GM19372 (cell line): ENCODE measurements at regions not wholly inside any gene's neighbourhood (a gene's known extent, or its start where the extent isn't known, plus 50 kb on each side); places are given as distances from the start of the nearest gene placed in this dataset.
"Not testable (repeated sequence)": the region's sequence is repeated elsewhere in the genome, so short reads cannot be mapped to it uniquely, and the experiment has no call there.

Experiments
- ATAC-seq: cut with Tn5 transposase; IDR thresholded peaks from one replicate; pipeline ENCODE4 v1.9.1; 2021; ENCODE audit warnings: mild to moderate bottlenecking, low read depth, moderate library complexity; ENCODE audit not compliant: unreplicated experiment

DNA sequence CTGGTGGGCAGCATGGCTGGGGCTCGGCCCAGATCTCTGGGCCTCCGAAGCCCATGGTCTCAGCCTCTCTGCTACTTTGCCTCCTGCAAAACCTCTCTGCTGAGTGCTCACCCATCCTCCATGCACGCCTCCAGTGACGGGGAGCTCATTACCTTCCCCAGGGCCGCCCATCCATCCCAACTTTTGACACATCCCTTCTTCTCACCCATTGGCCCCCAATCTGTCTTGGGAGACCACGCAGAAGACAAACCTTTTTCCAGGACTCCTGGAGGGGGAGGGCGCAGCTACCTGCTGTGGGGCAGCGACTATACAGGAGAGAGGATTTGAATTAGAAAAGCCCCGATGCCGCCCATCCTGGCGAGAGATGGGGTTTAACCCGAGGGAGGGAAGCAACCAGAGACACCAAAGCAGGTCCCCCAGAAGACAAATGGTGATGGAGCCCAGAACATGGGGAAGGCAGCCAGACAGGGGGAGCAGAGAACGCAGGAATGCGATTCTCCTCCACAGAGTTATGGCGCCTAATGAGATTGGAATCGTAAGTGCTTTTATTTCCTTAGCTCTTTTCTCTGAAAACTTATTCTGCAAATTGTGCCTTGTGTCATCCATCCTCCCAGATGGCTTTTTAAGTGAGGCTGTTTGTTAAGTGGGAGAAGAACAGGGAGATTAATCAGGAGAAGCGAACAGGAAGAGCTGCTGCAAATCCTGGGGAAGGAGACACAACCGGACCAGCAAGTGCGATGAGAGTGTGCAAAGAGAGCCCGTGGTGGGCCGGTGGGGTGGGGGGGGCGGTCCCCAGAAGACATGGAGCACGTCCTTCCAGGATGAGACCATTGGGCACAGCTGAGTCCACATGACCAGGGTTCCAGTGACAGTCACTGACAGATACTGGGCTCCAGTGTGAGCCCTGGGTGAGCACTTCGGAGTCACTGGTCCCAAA is 623.5 kb downstream of the MATN1 start:
- no peak for ATAC-seq

DNA sequence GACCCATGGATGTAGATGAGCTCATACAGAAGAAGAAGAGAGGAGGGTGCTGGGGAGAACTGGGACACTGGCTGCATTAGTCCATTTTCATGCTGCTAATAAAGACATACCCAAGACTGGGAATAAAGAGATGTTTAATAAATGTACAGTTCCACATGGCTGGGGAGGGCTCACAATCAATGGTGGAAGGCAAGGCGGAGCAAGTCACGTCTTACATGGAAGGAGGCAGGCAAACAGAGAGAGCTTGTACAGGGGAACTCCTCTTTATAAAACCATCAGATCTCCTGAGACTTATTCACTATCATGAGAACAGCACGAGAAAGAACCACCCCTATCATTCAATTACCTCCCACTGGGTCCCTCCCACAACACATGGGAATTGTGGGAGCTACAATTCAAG is 625.5 kb downstream of the MATN1 start:
- not testable (repeated sequence) for ATAC-seq

DNA sequence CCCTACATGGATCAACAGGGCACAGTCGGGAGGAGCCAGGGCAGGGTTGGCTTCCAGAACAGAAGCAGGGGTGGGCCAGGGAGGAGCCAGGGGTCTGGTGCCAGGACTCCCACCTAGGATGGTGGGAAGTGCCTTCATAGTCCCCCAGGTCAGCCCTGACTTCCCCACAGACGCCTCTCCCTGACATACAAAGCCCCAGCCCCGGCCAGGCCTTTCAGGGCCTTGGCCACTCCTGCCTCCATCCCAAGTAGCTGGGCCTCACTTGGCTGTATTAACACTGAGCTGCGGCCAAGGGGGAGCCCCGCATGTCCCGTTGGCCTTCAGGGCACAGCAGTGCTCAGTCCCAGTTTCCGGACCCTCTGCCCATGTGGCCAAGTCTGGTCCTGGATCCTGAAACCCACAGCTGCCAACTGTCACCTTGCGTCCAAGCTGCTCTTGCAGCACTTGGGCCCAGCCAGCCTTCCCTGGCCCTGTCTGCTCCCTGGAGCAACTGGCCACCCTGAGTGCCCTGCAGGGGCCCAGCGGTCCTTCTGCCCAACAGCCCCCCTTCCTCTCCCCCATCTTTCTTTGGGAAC is 627.8 kb downstream of the MATN1 start:
- ATAC-seq = no peak

DNA sequence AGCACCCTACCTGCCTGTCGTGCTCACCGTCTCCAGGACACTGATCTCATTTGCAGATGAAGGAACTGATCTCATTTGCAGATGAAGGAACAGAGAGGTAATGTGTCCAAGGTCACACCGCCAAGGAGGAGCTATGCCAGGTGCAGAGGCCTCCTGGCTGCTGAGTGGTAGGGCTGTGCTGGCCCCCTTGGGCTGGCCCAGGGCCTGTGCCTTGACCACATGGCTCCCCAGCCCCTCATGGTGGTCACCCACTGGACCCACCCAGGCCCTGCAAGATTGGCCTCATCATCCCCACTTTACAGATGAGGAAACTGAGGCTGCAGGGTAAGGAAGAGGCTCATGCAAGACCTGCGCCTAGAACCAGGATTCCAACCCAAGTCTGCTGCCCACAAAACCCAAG is 628.3 kb downstream of the MATN1 start:
- no peak for ATAC-seq

DNA sequence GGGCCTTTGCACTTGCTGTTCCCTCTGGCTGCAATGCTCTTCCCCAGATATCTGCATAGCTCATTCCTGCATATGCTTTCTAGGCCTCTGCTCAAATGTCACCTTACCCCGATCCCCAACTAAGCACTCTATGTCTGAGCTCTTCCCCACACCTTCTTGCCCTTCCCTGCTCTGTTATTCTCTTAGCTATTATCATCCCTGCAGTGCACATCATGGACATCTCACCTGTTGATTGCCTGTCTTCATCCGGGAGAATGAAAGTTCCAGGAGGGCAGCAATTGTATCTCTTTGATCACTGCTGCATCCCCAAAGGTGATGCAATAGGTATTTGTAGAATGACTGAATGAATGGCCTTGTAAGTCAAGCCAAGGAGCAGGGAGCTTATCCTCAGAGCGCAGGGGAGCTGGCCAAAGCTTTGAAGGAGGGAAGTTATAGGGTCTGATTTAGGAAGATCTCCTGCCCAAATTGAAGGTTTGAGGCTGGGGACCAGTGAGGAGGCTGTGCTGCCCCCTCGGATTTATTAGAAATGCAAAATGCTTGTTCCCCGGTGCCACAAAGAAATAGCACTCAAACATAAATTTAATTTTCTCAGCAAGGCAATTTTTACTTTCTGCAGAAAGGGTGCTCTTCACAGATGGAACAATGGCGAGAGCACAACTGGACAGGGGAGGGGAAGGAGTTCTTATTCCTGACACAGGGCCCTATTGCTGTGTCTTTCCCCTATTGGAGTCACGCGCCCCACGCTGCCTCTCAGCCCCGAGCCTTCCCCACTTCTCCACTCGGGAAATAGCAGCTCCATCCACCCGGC is 631.1 kb downstream of the MATN1 start:
- ATAC-seq = no peak

DNA sequence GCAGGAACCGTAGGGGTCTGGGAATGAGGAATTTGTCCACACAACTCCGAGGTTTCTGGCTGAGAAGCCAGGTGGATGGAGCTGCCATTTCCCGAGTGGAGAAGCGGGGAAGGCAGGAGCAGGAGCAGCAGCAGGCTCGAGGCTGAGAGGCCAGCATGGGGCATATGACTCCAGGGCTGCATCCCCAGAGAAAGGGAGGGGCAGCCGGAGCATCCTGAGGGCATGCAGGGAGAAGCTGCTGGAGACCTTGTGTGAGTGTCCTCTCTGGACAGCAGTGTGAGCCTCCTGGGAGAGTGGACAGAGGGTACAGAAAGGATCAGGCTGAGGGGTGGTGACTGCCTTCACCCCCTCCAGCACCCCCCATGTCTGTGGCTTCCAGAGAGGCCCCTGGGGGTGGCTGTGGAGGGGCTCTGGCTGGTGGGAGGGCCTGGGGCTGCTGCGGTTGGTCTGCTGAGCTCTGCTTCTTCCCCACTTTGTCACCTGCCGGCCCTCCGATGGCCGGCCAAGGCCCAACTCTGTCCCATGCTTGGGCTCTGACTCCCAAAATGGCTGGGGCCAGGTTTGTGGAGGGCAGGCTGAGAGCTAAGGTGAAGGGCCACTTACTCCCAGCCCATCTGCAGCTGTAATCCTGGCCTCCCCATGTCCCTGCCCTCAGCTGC is 633.1 kb downstream of the MATN1 start:
- no peak for ATAC-seq

DNA sequence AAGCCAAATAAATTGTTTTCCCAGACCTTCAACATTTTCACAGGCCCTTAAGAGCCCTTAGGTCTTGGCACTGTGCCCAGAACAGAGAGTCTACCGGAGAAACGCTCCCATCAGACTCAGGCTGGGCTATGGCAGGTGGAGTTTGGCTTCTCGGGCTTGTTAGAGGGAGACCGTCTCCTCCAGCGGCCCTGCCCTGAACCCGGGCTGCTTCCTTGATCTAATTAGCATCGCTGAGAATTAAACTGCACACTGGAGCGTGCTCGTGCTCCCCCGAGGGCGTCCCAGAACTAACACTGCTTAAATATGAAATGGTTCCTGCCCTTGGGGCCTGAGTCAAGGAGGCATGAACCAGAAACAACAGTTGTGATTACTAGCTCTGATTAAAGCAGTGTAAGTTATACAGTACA is 634.4 kb downstream of the MATN1 start:
- no peak for ATAC-seq

DNA sequence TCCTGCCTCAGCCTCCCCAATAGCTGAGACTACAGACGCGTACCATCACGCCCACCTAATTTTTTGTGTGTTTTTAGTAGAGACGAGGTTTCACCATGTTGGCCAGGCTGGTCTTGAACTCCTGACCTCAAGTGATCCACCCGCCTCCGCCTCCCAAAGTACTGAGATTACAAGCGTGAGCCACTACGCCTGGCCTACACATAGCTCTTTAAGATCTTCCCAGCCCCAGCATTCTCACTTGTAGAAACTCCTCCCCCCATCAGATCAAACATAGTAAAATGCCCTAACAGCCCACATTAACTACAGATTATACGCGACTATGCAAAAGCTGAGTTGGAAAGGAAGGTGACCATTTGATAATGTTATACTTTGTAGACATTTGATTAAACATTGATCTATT is 634.8 kb downstream of the MATN1 start:
- no peak for ATAC-seq

DNA sequence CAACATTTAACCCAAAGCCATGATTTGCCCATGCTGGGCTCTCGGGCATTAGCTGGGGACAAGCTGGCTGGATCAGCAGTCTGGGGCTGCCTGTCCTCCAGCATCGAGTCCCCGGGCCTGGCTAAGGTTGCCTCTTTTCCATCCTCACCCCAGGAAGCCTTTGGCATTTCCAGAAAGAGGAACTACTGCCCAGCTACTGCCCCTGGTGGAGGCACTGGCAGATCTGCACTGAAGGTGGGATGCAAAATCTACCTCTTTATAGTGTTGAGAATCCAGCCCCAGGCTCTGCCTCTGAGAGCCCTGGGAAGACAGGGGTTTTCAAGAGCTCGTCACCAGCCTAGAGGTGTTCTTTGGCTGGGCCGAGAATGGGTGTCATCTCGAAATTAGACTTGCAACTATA is 635.9 kb downstream of the MATN1 start:
- no peak for ATAC-seq

DNA sequence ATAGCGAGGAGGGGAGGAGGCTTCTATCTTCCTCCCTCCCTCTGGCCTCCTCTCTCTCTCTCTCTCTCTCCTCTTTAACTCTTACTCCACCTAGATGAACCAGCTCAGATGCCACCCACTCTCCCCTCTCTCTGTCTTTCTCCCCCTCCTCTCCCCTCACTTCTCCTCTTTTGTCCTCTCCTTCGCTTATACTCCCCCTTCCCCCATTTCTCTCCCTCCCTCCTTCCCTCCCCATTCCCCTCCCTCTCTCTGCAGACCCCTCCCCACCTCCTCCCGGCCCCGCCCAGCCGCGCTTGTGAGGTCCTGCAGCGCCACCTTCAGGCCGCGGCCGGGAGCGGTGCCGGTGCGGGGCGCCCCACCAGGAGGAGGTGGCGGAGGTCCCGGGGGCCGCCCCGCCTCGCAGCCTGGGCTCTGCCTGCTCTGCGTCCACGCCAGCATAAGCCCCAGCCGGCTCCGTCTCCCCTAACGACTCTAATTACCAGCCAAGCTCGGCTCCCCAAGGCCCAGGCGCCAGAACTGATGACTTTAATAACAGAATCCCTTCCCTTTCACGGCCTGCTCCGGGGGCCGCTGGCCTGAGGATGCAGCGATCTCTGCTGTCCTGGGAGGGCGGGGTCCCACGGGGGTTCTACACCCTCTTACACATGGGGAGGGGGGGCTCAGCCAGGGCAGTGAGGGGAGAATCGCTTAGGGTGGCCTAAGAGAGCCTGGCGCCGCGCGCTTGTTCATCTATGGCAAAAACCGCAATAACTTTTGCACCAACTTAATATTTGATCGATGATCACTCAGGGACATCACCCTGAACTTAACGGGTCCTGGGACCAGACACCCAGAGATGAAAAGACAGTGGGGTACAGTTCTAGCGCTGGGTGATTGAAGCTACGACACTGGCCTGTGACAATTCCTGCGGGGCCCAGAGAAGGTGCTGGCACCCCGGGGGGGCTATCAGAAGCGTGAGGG is 637.3 kb downstream of the MATN1 start:
- ATAC-seq = no peak

DNA sequence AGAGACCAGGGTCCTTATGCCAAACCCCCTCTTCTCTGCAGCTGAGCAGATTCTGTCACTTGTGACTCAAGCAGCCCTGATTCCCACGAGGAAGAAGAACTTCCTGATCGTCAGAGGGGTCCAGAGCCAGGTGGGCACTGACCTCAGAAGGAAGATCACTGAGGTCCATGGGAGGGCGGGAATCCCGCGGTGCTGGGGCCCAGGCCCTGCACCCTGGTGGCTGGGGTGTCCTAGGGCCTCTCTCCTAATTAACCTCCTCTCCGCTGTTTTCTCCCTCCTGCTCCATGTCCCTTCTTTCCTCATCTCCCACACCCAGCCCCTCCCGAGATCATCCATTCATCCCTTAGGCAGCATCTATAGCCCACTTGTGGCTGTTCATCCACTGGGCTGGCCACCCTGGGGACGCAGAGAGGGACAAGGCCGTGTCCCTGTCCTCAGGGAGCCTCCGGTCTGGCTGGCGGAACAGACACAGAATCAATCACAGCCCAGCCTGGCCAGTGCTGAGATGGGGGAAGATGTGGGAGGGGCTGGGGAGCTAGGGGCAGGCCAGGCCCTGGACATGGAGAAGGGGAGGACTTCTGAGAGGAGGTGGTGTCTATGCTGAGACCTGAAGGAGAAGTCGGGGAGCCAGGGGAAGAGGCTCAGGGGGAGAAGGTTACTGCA is 638.3 kb downstream of the MATN1 start:
- ATAC-seq = no peak

DNA sequence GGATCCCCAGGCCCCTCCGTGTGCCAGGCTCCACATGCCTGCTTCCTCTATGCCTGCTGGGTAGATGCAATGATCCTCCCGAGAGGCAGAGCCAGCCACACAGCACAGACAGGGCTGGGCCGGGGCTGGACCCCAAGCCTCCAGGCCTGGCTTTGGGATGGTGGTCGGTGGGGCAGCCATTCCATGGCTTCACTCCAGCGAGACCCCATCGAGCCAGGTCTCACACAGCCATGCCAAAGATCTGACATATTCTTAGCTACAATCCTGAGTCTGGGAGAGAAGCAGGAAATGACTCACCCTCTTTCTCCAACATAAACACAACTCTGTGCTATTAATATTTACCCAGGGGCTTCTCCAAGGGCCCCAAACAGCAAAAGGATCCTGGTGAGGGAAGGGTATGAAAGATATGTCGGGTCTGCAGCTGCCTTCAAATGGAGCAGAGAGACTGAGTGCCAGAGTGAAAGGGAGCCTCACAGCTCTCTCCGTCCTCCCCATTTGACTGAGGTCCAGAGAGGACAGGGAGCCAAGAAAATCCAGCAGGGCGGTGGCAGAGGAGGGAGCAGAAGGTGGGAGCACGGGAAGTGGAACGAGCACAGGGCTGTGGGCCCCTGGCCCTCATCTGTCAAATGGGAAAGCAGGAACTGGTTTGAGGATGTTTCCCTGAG is 639.5 kb downstream of the MATN1 start:
- ATAC-seq = no peak

DNA sequence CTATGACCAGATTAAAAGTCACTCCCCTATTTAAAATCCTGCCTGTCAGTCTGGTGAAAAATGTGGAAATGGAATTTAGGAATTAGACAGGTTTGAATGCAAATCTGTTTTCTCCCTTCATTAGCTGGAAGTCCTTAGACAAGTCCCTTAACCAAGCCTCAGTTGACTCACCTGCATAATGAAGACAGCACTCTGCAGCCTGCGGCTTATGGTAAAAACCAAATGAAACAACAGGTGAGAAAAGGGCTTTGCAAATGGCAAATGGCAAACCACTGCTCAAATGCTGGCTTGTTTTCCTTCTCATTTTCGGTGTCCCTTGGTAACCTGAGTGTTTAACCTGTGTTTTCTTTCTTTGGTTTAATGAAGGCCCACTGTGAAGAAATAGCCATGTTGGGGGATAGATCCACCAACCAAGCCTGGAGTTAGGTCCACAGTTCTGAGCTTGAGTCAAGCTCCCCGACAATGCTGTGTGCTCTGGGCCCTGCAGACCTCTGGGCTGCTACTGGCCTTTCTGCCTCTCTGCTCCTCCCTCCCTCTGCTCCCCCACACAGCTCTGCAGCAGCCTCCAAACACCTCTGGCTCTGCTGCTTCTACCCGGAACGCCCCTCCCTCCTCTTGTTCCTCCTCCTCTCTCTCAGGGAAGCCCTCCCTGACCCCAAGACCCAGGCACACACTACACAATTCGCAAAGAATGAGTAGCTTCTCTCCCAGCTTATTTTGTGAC is 641.8 kb downstream of the MATN1 start:
- ATAC-seq = no peak

DNA sequence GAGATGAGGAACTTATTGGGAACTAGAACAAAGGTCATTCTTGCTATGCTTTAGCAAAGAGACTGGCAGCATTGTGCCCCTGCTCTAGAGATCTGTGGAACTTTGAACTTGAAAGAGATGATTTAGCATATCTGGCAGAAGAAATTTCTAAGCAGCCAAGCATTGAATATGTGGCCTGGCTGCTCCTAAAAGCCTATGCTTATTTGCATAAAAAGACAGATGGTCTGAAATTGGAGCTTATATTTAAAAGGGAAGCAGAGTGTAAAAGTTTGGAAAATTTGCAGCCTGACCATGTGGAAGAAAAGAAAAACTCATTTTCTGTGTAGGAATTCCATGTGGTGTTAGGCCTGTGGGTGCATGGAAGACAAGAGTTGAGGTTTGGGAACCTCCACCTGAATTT is 647.5 kb downstream of the MATN1 start:
- ATAC-seq = not testable (repeated sequence)

DNA sequence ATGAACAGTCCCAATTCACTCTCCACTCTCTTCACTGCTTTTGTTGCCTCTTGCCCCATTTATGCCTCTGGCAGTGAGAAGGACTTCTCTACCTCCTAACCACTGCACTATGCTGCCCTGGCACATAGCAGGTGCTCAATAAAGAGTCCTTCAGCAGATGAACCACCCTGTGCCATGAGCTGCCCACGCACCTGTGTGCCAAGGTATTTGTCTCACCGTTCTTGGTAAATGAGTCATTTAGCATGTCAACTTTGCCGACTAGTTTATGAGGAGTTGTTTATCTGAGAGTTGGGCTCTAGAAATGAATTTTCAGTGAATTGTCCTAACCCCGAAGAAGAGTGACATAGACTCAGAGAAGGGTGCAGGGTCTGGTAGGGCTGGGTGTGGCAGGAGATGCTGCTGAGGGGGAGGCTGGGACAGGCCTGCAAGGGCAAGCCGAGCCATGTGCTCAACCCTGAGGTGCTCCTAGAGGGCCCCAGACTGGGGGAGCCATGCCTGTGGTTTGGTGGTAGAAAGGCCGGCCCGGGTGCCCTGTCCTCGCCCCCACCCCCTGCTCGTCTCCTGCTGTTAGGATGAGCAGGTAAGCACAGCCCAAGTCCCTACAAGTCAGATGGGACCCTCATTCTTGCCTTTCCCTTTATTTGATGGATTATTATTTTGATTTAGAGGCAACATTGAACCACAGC is 654.5 kb downstream of the MATN1 start:
- ATAC-seq = no peak

DNA sequence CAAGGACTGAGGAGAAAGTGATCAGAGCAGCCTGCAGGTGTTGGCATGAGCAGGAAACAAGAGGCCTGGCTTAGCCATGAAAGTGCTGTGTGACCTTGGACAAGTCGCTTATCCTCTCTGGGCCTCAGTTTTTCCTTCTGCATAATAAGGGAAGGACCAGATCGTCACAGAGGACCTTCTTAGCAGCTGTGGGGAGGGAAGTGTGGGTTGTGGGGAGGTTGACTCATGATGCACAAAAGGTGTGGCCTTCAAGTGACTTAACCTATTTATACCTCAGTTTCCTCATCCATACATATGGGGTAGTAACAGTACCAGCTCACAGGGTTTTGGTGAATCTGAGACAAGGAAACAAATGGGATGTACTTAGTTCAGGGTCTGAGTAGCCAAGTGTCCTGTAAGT is 658.8 kb downstream of the MATN1 start:
- no peak for ATAC-seq

DNA sequence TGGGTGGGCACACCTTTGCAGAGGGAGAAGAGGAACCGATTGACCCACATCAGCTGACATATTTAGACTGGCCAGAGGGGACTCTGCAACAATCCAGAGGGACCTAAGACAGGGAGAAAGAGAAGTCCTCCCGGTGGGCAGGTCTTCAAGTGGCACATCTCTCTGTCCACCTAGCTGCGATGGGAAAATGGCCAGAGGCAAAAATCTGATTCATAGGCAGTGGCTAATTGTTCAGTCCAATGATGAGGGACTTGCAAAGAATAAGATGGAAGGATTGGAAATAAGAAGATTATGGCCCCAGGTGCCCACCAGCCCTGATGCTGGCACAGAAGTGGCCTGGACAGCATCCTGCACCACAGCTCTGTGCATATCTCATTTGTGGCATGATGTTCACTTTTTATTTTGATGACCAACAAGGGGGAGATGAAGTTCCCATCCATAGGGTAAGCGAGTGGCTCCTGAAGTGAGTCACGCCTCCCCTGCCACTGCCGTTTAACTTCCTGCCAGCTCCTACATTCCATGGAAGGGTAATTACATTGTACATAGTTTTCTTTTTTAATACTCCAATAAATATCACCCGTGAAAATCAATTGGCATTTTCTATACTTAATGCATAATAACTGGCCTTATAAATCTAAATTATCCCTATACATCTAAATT is 659.6 kb downstream of the MATN1 start:
- no peak for ATAC-seq
